ENCODE measurements at regions not wholly inside any gene's neighbourhood (a gene's known extent, or its start where the extent isn't known, plus 50 kb on each side); places are given as distances from the start of the nearest gene placed in this dataset.

DNA sequence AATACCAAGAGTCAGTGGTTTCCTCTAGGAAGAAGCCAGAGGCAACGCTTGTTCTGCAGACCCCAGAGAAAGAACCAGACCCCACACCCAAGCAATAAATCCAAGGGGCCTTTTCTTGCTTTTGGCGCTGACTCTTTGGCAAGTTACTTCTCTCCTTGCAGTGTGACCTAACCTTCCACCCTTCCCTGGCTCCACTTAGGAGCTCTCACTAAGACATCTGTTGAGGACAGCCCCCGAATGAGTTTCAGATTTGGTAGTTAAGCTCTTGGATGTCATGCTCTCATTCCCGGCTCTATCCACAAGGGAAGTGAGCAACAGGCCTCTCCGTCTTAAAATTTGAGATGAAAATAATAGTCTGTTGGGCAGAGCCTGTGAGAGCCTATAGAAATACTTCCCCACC is 50.6 kb upstream of the FAM204A start:
- no peak overlapping the region for H3K4me3 ChIP-seq (ENCODE audit: low read length)
- DNase-seq (ENCODE audit: low read depth, low spot score): no peak
